K562 (cell line): ENCODE measurements at regions not wholly inside any gene's neighbourhood (a gene's known extent, or its start where the extent isn't known, plus 50 kb on each side); places are given as distances from the start of the nearest gene placed in this dataset.

Source experiments
- ATAC-seq: fragments of 200-7000 bp; cut with Tn5 transposase; 3 replicates; pipeline ENCODE4 v1.9.1; 2020; ENCODE audit warnings: moderate library complexity
- BruUV-seq: library from RNA; stranded (reverse); fragments of 400-500 nt; replicated peaks from 2 replicates; lab custom pipeline; 2021; lab: Mats Ljungman, UMichigan
- CTCF ChIA-PET: fragments of 300-600 bp; formaldehyde crosslinking; extraction: SDS; loops from one replicate; lab custom pipeline; 2021; ENCODE audit warnings: low intra/inter-chr PET ratio; lab: Yijun Ruan, JAX
- POLR2A ChIA-PET: fragments of 300-600, 350-650 bp; sonication (Branson Sonifier 250); formaldehyde crosslinking; extraction: SDS; loops from one replicate; lab custom pipeline; 2021; ENCODE audit warnings: antibody characterized with exemption, inconsistent platforms; lab: Yijun Ruan, JAX
- DNase-seq, 4 experiments: peaks; one replicate each; pipeline versions ENCODE4 v3.0.0 to v3.0.0-alpha.2; 2011 to 2018; ENCODE audit warnings: low spot score in 3 of 4, mixed read lengths in 3 of 4; ENCODE audit errors: extremely low read depth in 1 of 4
- FAIRE-seq: peaks from 2 replicates; lab custom pipeline; 2011; peaks lifted over from hg19 to GRCh38; lab: Jason Lieb, UNC
- H2AFZ ChIP-seq: 2 replicates; pipeline ENCODE4 v1.6.0; 2011; ENCODE audit warnings: low read depth, low read length, control low read depth, inconsistent platforms
- H3K27ac ChIP-seq: fragments of 200-600 bp; 3 replicates; pipeline ENCODE4 v1.8.0; 2011; ENCODE audit warnings: low read depth, mild to moderate bottlenecking, control low read depth, inconsistent platforms, low read length, moderate library complexity, mixed read lengths; ENCODE audit errors: extremely low read depth
- H3K27me3 ChIP-seq, 2 experiments: fragments of 300-600 bp in 1 of 2; 2 replicates in 1 of 2; 3 replicates in 1 of 2; pipeline versions ENCODE4 v1.6.0 to v1.8.0; 2011; ENCODE audit warnings: inconsistent platforms in 2 of 2, low read length in 2 of 2, mild to moderate bottlenecking in 1 of 2, mixed read lengths in 1 of 2, moderate library complexity in 1 of 2; ENCODE audit not compliant: control insufficient read depth in 2 of 2, insufficient read depth in 2 of 2
- H3K36me3 ChIP-seq: fragments of 300-600 bp; 3 replicates; pipeline ENCODE4 v1.8.0; 2011; ENCODE audit warnings: mild to moderate bottlenecking, low read length, inconsistent platforms; ENCODE audit not compliant: control insufficient read depth, insufficient read depth
- H3K4me1 ChIP-seq, 2 experiments: fragments of 200-600 bp in 1 of 2; replicated peaks in 1 of 2; 2 replicates in 1 of 2; 3 replicates in 1 of 2; pipeline versions ENCODE4 v1.5.1 to v1.8.0; 2011; ENCODE audit warnings: inconsistent platforms in 2 of 2, low read length in 2 of 2, mild to moderate bottlenecking in 1 of 2, mixed read lengths in 1 of 2, moderate library complexity in 1 of 2; ENCODE audit not compliant: control insufficient read depth in 2 of 2, insufficient read depth in 2 of 2
- H3K4me2 ChIP-seq: 2 replicates; pipeline ENCODE4 v1.6.1; 2011; ENCODE audit warnings: low read length, control low read depth, inconsistent platforms, mixed read lengths; ENCODE audit not compliant: insufficient read depth
- H3K4me3 ChIP-seq: fragments of 200-600 bp; sonication (generic), shearing (Covaris generic); 2 replicates; pipeline ENCODE4 v1.5.1; 2016; ENCODE audit warnings: control low read depth, inconsistent platforms
- H3K79me2 ChIP-seq: fragments of 200-600 bp; 3 replicates; pipeline ENCODE4 v1.8.0; 2011; ENCODE audit warnings: low read length, inconsistent platforms; ENCODE audit not compliant: control insufficient read depth, insufficient read depth
- H3K9ac ChIP-seq, 2 experiments: 2 replicates each; pipeline versions ENCODE4 v1.6.0 to v1.6.1; 2011; ENCODE audit warnings: low read depth in 2 of 2, low read length in 2 of 2, control low read depth in 1 of 2, inconsistent platforms in 1 of 2, mild to moderate bottlenecking in 1 of 2, mixed read lengths in 1 of 2; ENCODE audit not compliant: insufficient read depth in 1 of 2
- H3K9me1 ChIP-seq: one replicate; pipeline ENCODE4 v1.6.0; 2011; ENCODE audit warnings: inconsistent platforms, mild to moderate bottlenecking, low read length, moderate library complexity; ENCODE audit not compliant: control insufficient read depth, insufficient read depth
- H3K9me3 ChIP-seq: replicated peaks from 2 replicates; pipeline ENCODE4 v1.5.1; 2011; ENCODE audit warnings: low read depth, low read length, inconsistent platforms; ENCODE audit not compliant: control insufficient read depth, insufficient read depth
- H4K20me1 ChIP-seq: replicated peaks from 2 replicates; pipeline ENCODE4 v1.6.1; 2011; ENCODE audit warnings: low read length, inconsistent platforms, mixed read lengths; ENCODE audit not compliant: control insufficient read depth, insufficient read depth
- CTCFL ChIP-seq: IDR thresholded peaks from 2 replicates; pipeline ENCODE4 v1.6.1; 2011; ENCODE audit warnings: borderline replicate concordance, low read depth, mild to moderate bottlenecking, moderate library complexity, low read length; ENCODE audit not compliant: insufficient read depth, poor library complexity, severe bottlenecking
- DEAF1 ChIP-seq: fragments of 450-650 bp; formaldehyde crosslinking; IDR thresholded peaks from 2 replicates; pipeline ENCODE4 v1.4.0; 2020; ENCODE audit warnings: mild to moderate bottlenecking, moderate library complexity
- MAFK ChIP-seq: IDR thresholded peaks from 2 replicates; pipeline ENCODE4 v1.6.1; 2011; ENCODE audit warnings: low read length, improper control_type of control experiment
- MCM2 ChIP-seq: fragments of 450-650 bp; IDR thresholded peaks from 2 replicates; pipeline ENCODE4 v1.6.1; 2017; ENCODE audit warnings: low read depth, mild to moderate bottlenecking
- NFATC3 ChIP-seq: fragments of 450-650 bp; IDR thresholded peaks from 2 replicates; pipeline ENCODE4 v1.6.1; 2017; ENCODE audit warnings: mild to moderate bottlenecking
- RBM25 ChIP-seq: fragments of 200-400 bp; formaldehyde crosslinking; IDR thresholded peaks from 2 replicates; pipeline ENCODE4 v1.6.1; 2018; ENCODE audit warnings: low read length, low read depth, moderate library complexity; ENCODE audit not compliant: severe bottlenecking
- SRSF1 ChIP-seq: fragments of 200-400 bp; formaldehyde crosslinking; IDR thresholded peaks from 2 replicates; pipeline ENCODE4 v1.6.1; 2017; ENCODE audit warnings: mild to moderate bottlenecking, low read depth, low read length, moderate library complexity
- TSHZ1 ChIP-seq: fragments of 250-450 bp; sonication (Bioruptor Pico); IDR thresholded peaks from 2 replicates; pipeline ENCODE4 v1.4.0; 2020; ENCODE audit warnings: mild to moderate bottlenecking, moderate library complexity
- ZBTB1 ChIP-seq: sonication (generic); formaldehyde crosslinking; IDR thresholded peaks from 2 replicates; pipeline ENCODE4 v1.8.1; 2023; ENCODE audit warnings: missing genetic modification reagents, low read depth, mild to moderate bottlenecking, borderline replicate concordance
- ZNF224 ChIP-seq: sonication (generic); formaldehyde crosslinking; IDR thresholded peaks from 2 replicates; pipeline ENCODE4 v1.8.0; 2022; ENCODE audit warnings: mild to moderate bottlenecking, missing genetic modification reagents
- WGBS: fragments of 100-300 bp; shearing (Covaris generic); methylation state at CpG from one replicate; pipeline ENCODE4 v1.1.6; 2016; ENCODE audit warnings: low coverage, mixed read lengths; ENCODE audit not compliant: insufficient coverage; ENCODE audit errors: missing lambda C conversion rate; 5-methylcytosine and 5-hydroxymethylcytosine counted together
- in situ Hi-C: fragments of 300-500 bp; cut with MboI; formaldehyde crosslinking; loops from 4 replicates; pipeline ENCODE4 v1.15.0; 2018; ENCODE audit warnings: inconsistent platforms, mixed read lengths
- intact Hi-C: fragments of 100-400 bp; cut with micrococcal nuclease; formaldehyde crosslinking; loops from 2 replicates; pipeline ENCODE4 v1.14.2; 2022

GRCh38 chr12:84305144-84305543 is 607.5 kb downstream of the SLC6A15 start:
- ChIA-PET POLR2A (no interaction called here), CTCF (no interaction called here)
- no peak overlapping the region for H3K9ac ChIP-seq
- in situ Hi-C loops = no loop called here
- no peak for FAIRE-seq
- TF ChIP-seq NFATC3 = no peak
- no peak for TF ChIP-seq DEAF1 (CRISPR knock-in tag)
- no peak for TF ChIP-seq SRSF1
- H3K36me3 ChIP-seq = no peaks in the 10 kb centered on the region
- H3K9me1 ChIP-seq = no peaks in the 10 kb centered on the region
- BruUV-seq = no TSS peak
- no peak overlapping the region for H3K27ac ChIP-seq
- intact Hi-C loops = no loop called here
- no peaks in the 10 kb centered on the region for H4K20me1 ChIP-seq
- no peaks in the 10 kb centered on the region for H3K9me3 ChIP-seq
- no peaks in the 10 kb centered on the region for H3K27me3 ChIP-seq
- H3K4me2 ChIP-seq = no peak overlapping the region
- no peaks in the 10 kb centered on the region for H3K4me1 ChIP-seq
- no peak overlapping the region for H2AFZ ChIP-seq
- no peak overlapping the region for H3K4me3 ChIP-seq
- no peak for ATAC-seq
- no peak for DNase-seq
- WGBS = 4% methylated on average over 3 of the region's 3 CpGs
- H3K79me2 ChIP-seq = no peaks in the 10 kb centered on the region

- DNase-seq (no peak), FAIRE-seq (no peak), ATAC-seq (no peak)
- Histone ChIP-seq H3K27me3 (no peaks in the 10 kb centered on the region), H2AFZ (no peak overlapping the region), H3K9me1 (no peaks in the 10 kb centered on the region), H3K79me2 (no peaks in the 10 kb centered on the region), H3K36me3 (no peaks in the 10 kb centered on the region), H3K9ac (no peak overlapping the region), H3K4me2 (no peak overlapping the region), H3K4me3 (no peak overlapping the region), H3K4me1 (no peaks in the 10 kb centered on the region), H4K20me1 (no peaks in the 10 kb centered on the region), H3K27ac (no peak overlapping the region), H3K9me3 (no peaks in the 10 kb centered on the region)
- 0% methylated on average over 2 of the region's 2 CpGs for WGBS
- CTCF ChIA-PET = no interaction called here
- in situ Hi-C loops (no loop called here), intact Hi-C loops (no loop called here)
- BruUV-seq = no TSS peak
- POLR2A ChIA-PET = no interaction called here
- no peak for TF ChIP-seq CTCFL
- TF ChIP-seq ZNF224 (CRISPR knock-in tag) = no peak
- no peak for TF ChIP-seq RBM25
- no peak for TF ChIP-seq ZBTB1 (CRISPR knock-in tag)
- TF ChIP-seq TSHZ1 = no peak
- TF ChIP-seq MCM2 = no peak
- TF ChIP-seq MAFK = no peak
Observed at GRCh38 chr12:84294246-84294645, 618.4 kb downstream of the SLC6A15 start.
